GM21786 (cell line): ENCODE measurements at regions not wholly inside any gene's neighbourhood (a gene's known extent, or its start where the extent isn't known, plus 50 kb on each side); places are given as distances from the start of the nearest gene placed in this dataset.

Experiments used
- ATAC-seq: cut with Tn5 transposase; IDR thresholded peaks from one replicate; pipeline ENCODE4 v1.9.1; 2021; ENCODE audit not compliant: unreplicated experiment

GRCh38 chr17:71232801-71233559 is 887.8 kb upstream of the SOX9 start:
- no peak for ATAC-seq

- ATAC-seq, result no peak
These were observed 886.5 kb upstream of the SOX9 start for GRCh38 chr17:71234349-71234748.

- ATAC-seq, result no peak
These were observed 882.8 kb upstream of the SOX9 start for GRCh38 chr17:71237903-71238538.

GRCh38 chr17:71247441-71248015 is 873.3 kb upstream of the SOX9 start:
- ATAC-seq, result no peak

GRCh38 chr17:71251276-71251675 is 869.5 kb upstream of the SOX9 start:
- ATAC-seq, result no peak

GRCh38 chr17:71251951-71252350 is 868.9 kb upstream of the SOX9 start:
- no peak for ATAC-seq

GRCh38 chr17:71252436-71252835 is 868.4 kb upstream of the SOX9 start:
- ATAC-seq, result no peak

GRCh38 chr17:71257096-71257495 is 863.7 kb upstream of the SOX9 start:
- no peak for ATAC-seq

- ATAC-seq, result no peak
These were observed 860.4 kb upstream of the SOX9 start for GRCh38 chr17:71260366-71260940.

GRCh38 chr17:71262586-71262985 is 858.2 kb upstream of the SOX9 start:
- ATAC-seq, result no peak

- no peak for ATAC-seq
These were observed 853.2 kb upstream of the SOX9 start for GRCh38 chr17:71267668-71268067.

- no peak for ATAC-seq
These were observed 851.6 kb upstream of the SOX9 start for GRCh38 chr17:71269201-71269600.

- no peak for ATAC-seq
These were observed 847.4 kb upstream of the SOX9 start for GRCh38 chr17:71273441-71273840.

GRCh38 chr17:71276079-71276478 is 844.7 kb upstream of the SOX9 start:
- no peak for ATAC-seq

- no peak for ATAC-seq
These were observed 837.3 kb upstream of the SOX9 start for GRCh38 chr17:71283486-71283885.

GRCh38 chr17:71284032-71284755 is 836.6 kb upstream of the SOX9 start:
- ATAC-seq, result no peak

- ATAC-seq, result no peak
These were observed 834.2 kb upstream of the SOX9 start for GRCh38 chr17:71286625-71287024.

GRCh38 chr17:71287071-71287823 is 833.6 kb upstream of the SOX9 start:
- ATAC-seq, result no peak

- no peak for ATAC-seq
These were observed 828.8 kb upstream of the SOX9 start for GRCh38 chr17:71292006-71292405.

GRCh38 chr17:71296005-71296404 is 824.8 kb upstream of the SOX9 start:
- ATAC-seq, result no peak

GRCh38 chr17:71301063-71301462 is 819.8 kb upstream of the SOX9 start:
- ATAC-seq, result no peak
